HepG2 (cell line): ENCODE measurements at regions not wholly inside any gene's neighbourhood (a gene's known extent, or its start where the extent isn't known, plus 50 kb on each side); places are given as distances from the start of the nearest gene placed in this dataset.

Source experiments
- BRD4 ChIP-seq: sonication (generic); formaldehyde crosslinking; IDR thresholded peaks from 2 replicates; pipeline ENCODE4 v1.4.0; 2020; ENCODE audit warnings: missing genetic modification reagents
- CENPT ChIP-seq: sonication (generic); formaldehyde crosslinking; IDR thresholded peaks from 2 replicates; pipeline ENCODE4 v1.8.0; 2022; ENCODE audit warnings: low read depth, mild to moderate bottlenecking, moderate library complexity, missing genetic modification reagents
- DPF2 ChIP-seq: sonication (generic); formaldehyde crosslinking; IDR thresholded peaks from 2 replicates; pipeline ENCODE4 v1.4.0; 2020; ENCODE audit warnings: mild to moderate bottlenecking, low read depth, missing genetic modification reagents, borderline replicate concordance
- FOXA1 ChIP-seq, 2 experiments: fragments of 450-650 bp in 1 of 2; sonication (generic) in 1 of 2; formaldehyde crosslinking in 1 of 2; IDR thresholded peaks; 2 replicates each; pipeline versions ENCODE4 v1.4.0 to v1.6.1; 2016 to 2020; ENCODE audit warnings: missing genetic modification reagents in 1 of 2
- IKZF1 ChIP-seq: fragments of 450-650 bp; IDR thresholded peaks from 2 replicates; pipeline ENCODE4 v1.7.1; 2016
- KDM2A ChIP-seq: sonication (generic); formaldehyde crosslinking; IDR thresholded peaks from 2 replicates; pipeline ENCODE4 v1.4.0; 2020; ENCODE audit warnings: low read depth, missing genetic modification reagents, borderline replicate concordance
- MIXL1 ChIP-seq: IDR thresholded peaks from 2 replicates; pipeline ENCODE4 v1.6.1; 2016
- ZFY ChIP-seq: sonication (generic); formaldehyde crosslinking; IDR thresholded peaks from 2 replicates; pipeline ENCODE4 v1.4.0; 2020; ENCODE audit warnings: missing genetic modification reagents
- ZNF12 ChIP-seq: sonication (generic); formaldehyde crosslinking; IDR thresholded peaks from 2 replicates; pipeline ENCODE4 v1.5.0; 2020; ENCODE audit warnings: missing genetic modification reagents
- ZNF510 ChIP-seq: sonication (generic); formaldehyde crosslinking; IDR thresholded peaks from 2 replicates; pipeline ENCODE4 v1.4.0; 2020; ENCODE audit warnings: low read depth, mild to moderate bottlenecking, missing genetic modification reagents
- TF ChIP-seq, protein P1 (sequence below): sonication (generic); formaldehyde crosslinking; IDR thresholded peaks from 2 replicates; pipeline ENCODE4 v1.4.0; 2020; ENCODE audit warnings: missing genetic modification reagents
- TF ChIP-seq, protein P2 (sequence below): sonication (generic); formaldehyde crosslinking; IDR thresholded peaks from 2 replicates; pipeline ENCODE4 v1.5.0; 2020; ENCODE audit warnings: mild to moderate bottlenecking, missing genetic modification reagents, moderate library complexity
- TF ChIP-seq, protein P3 (sequence below): sonication (generic); formaldehyde crosslinking; IDR thresholded peaks from 2 replicates; pipeline ENCODE4 v1.4.0; 2020; ENCODE audit warnings: mild to moderate bottlenecking, missing genetic modification reagents

DNA sequence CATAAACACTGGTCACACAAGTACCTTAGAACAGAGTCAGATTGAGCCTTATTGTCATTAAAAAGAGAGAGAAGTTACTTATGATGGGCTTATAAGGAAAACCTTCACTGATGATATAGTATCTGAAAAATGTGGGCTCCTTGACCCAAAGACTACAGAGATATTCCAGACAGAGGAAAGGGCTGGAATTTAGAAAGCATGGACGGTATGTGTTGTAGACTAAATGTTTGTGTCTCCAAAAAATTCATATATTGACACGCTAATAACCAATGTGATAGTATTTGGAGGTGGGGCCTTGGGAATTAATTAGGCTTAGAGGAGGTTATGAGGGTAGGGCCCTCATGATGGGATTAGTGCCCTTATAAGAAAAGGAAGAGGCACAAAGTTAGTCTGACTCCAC, 61.0 kb upstream of the DAZL start:
- TF ChIP-seq BRD4 (CRISPR knock-in tag) (no peak), MIXL1 (CRISPR knock-in tag) (no peak), CENPT (CRISPR knock-in tag) (no peak), ZNF510 (CRISPR knock-in tag) (no peak), FOXA1 (IDR thresholded peaks at IDR 0.05) (no peak), FOXA1 (CRISPR knock-in tag; IDR thresholded peaks at IDR 0.05) (no peak), DPF2 (CRISPR knock-in tag) (no peak), ZFY (CRISPR knock-in tag) (no peak), KDM2A (CRISPR knock-in tag) (no peak), ZNF12 (CRISPR knock-in tag) (no peak), IKZF1 (no peak)
- TF ChIP-seq, protein P1, sequence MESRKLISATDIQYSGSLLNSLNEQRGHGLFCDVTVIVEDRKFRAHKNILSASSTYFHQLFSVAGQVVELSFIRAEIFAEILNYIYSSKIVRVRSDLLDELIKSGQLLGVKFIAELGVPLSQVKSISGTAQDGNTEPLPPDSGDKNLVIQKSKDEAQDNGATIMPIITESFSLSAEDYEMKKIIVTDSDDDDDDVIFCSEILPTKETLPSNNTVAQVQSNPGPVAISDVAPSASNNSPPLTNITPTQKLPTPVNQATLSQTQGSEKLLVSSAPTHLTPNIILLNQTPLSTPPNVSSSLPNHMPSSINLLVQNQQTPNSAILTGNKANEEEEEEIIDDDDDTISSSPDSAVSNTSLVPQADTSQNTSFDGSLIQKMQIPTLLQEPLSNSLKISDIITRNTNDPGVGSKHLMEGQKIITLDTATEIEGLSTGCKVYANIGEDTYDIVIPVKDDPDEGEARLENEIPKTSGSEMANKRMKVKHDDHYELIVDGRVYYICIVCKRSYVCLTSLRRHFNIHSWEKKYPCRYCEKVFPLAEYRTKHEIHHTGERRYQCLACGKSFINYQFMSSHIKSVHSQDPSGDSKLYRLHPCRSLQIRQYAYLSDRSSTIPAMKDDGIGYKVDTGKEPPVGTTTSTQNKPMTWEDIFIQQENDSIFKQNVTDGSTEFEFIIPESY (CRISPR knock-in tag) = no peak
- TF ChIP-seq, protein P2, sequence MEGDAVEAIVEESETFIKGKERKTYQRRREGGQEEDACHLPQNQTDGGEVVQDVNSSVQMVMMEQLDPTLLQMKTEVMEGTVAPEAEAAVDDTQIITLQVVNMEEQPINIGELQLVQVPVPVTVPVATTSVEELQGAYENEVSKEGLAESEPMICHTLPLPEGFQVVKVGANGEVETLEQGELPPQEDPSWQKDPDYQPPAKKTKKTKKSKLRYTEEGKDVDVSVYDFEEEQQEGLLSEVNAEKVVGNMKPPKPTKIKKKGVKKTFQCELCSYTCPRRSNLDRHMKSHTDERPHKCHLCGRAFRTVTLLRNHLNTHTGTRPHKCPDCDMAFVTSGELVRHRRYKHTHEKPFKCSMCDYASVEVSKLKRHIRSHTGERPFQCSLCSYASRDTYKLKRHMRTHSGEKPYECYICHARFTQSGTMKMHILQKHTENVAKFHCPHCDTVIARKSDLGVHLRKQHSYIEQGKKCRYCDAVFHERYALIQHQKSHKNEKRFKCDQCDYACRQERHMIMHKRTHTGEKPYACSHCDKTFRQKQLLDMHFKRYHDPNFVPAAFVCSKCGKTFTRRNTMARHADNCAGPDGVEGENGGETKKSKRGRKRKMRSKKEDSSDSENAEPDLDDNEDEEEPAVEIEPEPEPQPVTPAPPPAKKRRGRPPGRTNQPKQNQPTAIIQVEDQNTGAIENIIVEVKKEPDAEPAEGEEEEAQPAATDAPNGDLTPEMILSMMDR (CRISPR knock-in tag) = no peak
- TF ChIP-seq, protein P3, sequence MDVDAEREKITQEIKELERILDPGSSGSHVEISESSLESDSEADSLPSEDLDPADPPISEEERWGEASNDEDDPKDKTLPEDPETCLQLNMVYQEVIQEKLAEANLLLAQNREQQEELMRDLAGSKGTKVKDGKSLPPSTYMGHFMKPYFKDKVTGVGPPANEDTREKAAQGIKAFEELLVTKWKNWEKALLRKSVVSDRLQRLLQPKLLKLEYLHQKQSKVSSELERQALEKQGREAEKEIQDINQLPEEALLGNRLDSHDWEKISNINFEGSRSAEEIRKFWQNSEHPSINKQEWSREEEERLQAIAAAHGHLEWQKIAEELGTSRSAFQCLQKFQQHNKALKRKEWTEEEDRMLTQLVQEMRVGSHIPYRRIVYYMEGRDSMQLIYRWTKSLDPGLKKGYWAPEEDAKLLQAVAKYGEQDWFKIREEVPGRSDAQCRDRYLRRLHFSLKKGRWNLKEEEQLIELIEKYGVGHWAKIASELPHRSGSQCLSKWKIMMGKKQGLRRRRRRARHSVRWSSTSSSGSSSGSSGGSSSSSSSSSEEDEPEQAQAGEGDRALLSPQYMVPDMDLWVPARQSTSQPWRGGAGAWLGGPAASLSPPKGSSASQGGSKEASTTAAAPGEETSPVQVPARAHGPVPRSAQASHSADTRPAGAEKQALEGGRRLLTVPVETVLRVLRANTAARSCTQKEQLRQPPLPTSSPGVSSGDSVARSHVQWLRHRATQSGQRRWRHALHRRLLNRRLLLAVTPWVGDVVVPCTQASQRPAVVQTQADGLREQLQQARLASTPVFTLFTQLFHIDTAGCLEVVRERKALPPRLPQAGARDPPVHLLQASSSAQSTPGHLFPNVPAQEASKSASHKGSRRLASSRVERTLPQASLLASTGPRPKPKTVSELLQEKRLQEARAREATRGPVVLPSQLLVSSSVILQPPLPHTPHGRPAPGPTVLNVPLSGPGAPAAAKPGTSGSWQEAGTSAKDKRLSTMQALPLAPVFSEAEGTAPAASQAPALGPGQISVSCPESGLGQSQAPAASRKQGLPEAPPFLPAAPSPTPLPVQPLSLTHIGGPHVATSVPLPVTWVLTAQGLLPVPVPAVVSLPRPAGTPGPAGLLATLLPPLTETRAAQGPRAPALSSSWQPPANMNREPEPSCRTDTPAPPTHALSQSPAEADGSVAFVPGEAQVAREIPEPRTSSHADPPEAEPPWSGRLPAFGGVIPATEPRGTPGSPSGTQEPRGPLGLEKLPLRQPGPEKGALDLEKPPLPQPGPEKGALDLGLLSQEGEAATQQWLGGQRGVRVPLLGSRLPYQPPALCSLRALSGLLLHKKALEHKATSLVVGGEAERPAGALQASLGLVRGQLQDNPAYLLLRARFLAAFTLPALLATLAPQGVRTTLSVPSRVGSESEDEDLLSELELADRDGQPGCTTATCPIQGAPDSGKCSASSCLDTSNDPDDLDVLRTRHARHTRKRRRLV (CRISPR knock-in tag) = no peak
